GM12878 (cell line): ENCODE measurements at regions not wholly inside any gene's neighbourhood (a gene's known extent, or its start where the extent isn't known, plus 50 kb on each side); places are given as distances from the start of the nearest gene placed in this dataset.

Experiments
- ATAC-seq: fragments of 200-7000 bp; cut with Tn5 transposase; 3 replicates; pipeline ENCODE4 v1.9.1; 2020; ENCODE audit warnings: mild to moderate bottlenecking, moderate library complexity
- BruUV-seq: library from RNA; stranded (reverse); fragments of 400-500 nt; replicated peaks from 2 replicates; lab custom pipeline; 2021; lab: Mats Ljungman, UMichigan
- CTCF ChIA-PET: fragments of 300-600 bp; sonication (Branson Sonifier 250); formaldehyde crosslinking; extraction: SDS; loops from one replicate; lab custom pipeline; 2021; ENCODE audit warnings: inconsistent platforms; lab: Yijun Ruan, JAX
- POLR2A ChIA-PET: fragments of 350-600 bp; formaldehyde crosslinking; extraction: SDS; loops from one replicate; lab custom pipeline; 2021; ENCODE audit warnings: inconsistent platforms; lab: Charles Lee
- RAD21 ChIA-PET: fragments of 300-600 bp; sonication (Branson Sonifier 250); formaldehyde crosslinking; loops from one replicate; lab custom pipeline; 2023; ENCODE audit warnings: antibody characterized with exemption; ENCODE audit not compliant: unreplicated experiment; lab: Charles Lee
- SMC1A ChIA-PET: fragments of 300-600 bp; sonication (Branson Sonifier 250); formaldehyde crosslinking; loops from one replicate; lab custom pipeline; 2023; ENCODE audit not compliant: unreplicated experiment, uncharacterized antibody; lab: Charles Lee
- DNase-seq: peaks from one replicate; pipeline ENCODE4 v3.0.0-alpha.2; 2011; ENCODE audit warnings: low read depth, low spot score
- FAIRE-seq: peaks from 3 replicates; lab custom pipeline; 2011; peaks lifted over from hg19 to GRCh38; lab: Jason Lieb, UNC
- H2AFZ ChIP-seq: 2 replicates; pipeline ENCODE4 v1.6.0; 2011; ENCODE audit warnings: low read depth, low read length, control low read depth; ENCODE audit not compliant: control insufficient read depth
- H3K27ac ChIP-seq: 2 replicates; pipeline ENCODE4 v1.5.1; 2011; ENCODE audit warnings: control low read depth; ENCODE audit not compliant: control insufficient read depth, insufficient read depth
- H3K27me3 ChIP-seq, 2 experiments: replicated peaks in 1 of 2; 2 replicates each; pipeline versions ENCODE4 v1.6.0 to v1.6.1; 2011; ENCODE audit warnings: low read length in 1 of 2; ENCODE audit not compliant: control insufficient read depth in 2 of 2, insufficient read depth in 2 of 2
- H3K36me3 ChIP-seq, 2 experiments: 2 replicates each; pipeline ENCODE4 v1.5.1; 2011; ENCODE audit warnings: low read length in 1 of 2; ENCODE audit not compliant: control insufficient read depth in 2 of 2, insufficient read depth in 2 of 2
- H3K4me1 ChIP-seq: 2 replicates; pipeline ENCODE4 v1.6.1; 2011; ENCODE audit warnings: mild to moderate bottlenecking, low read length, moderate library complexity, mixed read lengths; ENCODE audit not compliant: control insufficient read depth, insufficient read depth
- H3K4me2 ChIP-seq: 2 replicates; pipeline ENCODE4 v1.6.0; 2011; ENCODE audit warnings: control low read depth; ENCODE audit not compliant: control insufficient read depth, insufficient read depth
- H3K4me3 ChIP-seq: fragments of 200-600 bp; sonication (generic); 2 replicates; pipeline ENCODE4 v1.5.1; 2016
- H3K79me2 ChIP-seq: 2 replicates; pipeline ENCODE4 v1.6.0; 2011; ENCODE audit warnings: low read length; ENCODE audit not compliant: control insufficient read depth, insufficient read depth
- H3K9ac ChIP-seq: 2 replicates; pipeline ENCODE4 v1.8.0; 2011; ENCODE audit warnings: low read length, control low read depth, mixed read lengths; ENCODE audit not compliant: control insufficient read depth, insufficient read depth
- H3K9me3 ChIP-seq: replicated peaks from 3 replicates; pipeline ENCODE4 v1.5.1; 2011; ENCODE audit warnings: mild to moderate bottlenecking, low read length; ENCODE audit not compliant: control insufficient read depth, insufficient read depth
- H4K20me1 ChIP-seq: 2 replicates; pipeline ENCODE4 v1.6.0; 2011; ENCODE audit not compliant: control insufficient read depth, insufficient read depth
- BMI1 ChIP-seq: fragments of 450-650 bp; IDR thresholded peaks from 2 replicates; pipeline ENCODE4 v1.6.1; 2016; ENCODE audit warnings: mild to moderate bottlenecking, moderate library complexity, borderline replicate concordance
- HDAC6 ChIP-seq: fragments of 200-600 bp; sonication (generic); IDR thresholded peaks from one replicate; pipeline ENCODE4 v1.8.0; 2017; ENCODE audit warnings: antibody characterized with exemption; ENCODE audit not compliant: unreplicated experiment
- NFYB ChIP-seq: IDR thresholded peaks from 2 replicates; pipeline ENCODE4 v1.6.1; 2011; ENCODE audit warnings: low read depth, mild to moderate bottlenecking, low read length, improper control_type of control experiment, moderate library complexity; ENCODE audit not compliant: insufficient read depth
- POLR2A ChIP-seq: IDR thresholded peaks from 2 replicates; pipeline ENCODE4 v1.6.1; 2011; ENCODE audit warnings: low read depth, mild to moderate bottlenecking, low read length
- PRDM15 ChIP-seq: fragments of 450-650 bp; formaldehyde crosslinking; IDR thresholded peaks from 2 replicates; pipeline ENCODE4 v1.4.0; 2020; ENCODE audit warnings: mild to moderate bottlenecking, moderate library complexity
- SPI1 ChIP-seq: IDR thresholded peaks from 2 replicates; pipeline ENCODE4 v1.6.1; 2011; ENCODE audit warnings: low read depth, mild to moderate bottlenecking, low read length, moderate library complexity, borderline replicate concordance; ENCODE audit not compliant: insufficient read depth
- SUPT20H ChIP-seq: IDR thresholded peaks from 2 replicates; pipeline ENCODE4 v1.6.1; 2011; ENCODE audit warnings: low read depth, mild to moderate bottlenecking, low read length, moderate library complexity, borderline replicate concordance; ENCODE audit not compliant: control insufficient read depth
- ZNF274 ChIP-seq: IDR thresholded peaks from one replicate; pipeline ENCODE4 v1.8.0; 2011; ENCODE audit not compliant: insufficient read length, insufficient read depth
- WGBS: methylation state at CpG from one replicate; pipeline ENCODE4 v1.1.6; 2016; ENCODE audit warnings: low lambda C conversion rate; ENCODE audit not compliant: insufficient replicate concordance, insufficient coverage; ENCODE audit errors: missing lambda C conversion rate; 5-methylcytosine and 5-hydroxymethylcytosine counted together
- in situ Hi-C: fragments of 300-500 bp; cut with MboI; formaldehyde crosslinking; loops from 9 replicates; pipeline ENCODE4 v1.14.3; 2018; ENCODE audit warnings: mixed read lengths
- intact Hi-C: fragments of 100-400 bp; cut with micrococcal nuclease; formaldehyde crosslinking; loops from one replicate; pipeline ENCODE4 v1.14.2; 2022; ENCODE audit not compliant: unreplicated experiment
- TF ChIP-seq, protein P1 (sequence below): IDR thresholded peaks from 2 replicates; pipeline ENCODE4 v1.6.1; 2012; ENCODE audit warnings: mild to moderate bottlenecking, low read depth, low read length
- TF ChIP-seq, protein P2 (sequence below): fragments of 450-650 bp; IDR thresholded peaks from 2 replicates; pipeline ENCODE4 v1.6.1; 2017; ENCODE audit warnings: mild to moderate bottlenecking

DNA sequence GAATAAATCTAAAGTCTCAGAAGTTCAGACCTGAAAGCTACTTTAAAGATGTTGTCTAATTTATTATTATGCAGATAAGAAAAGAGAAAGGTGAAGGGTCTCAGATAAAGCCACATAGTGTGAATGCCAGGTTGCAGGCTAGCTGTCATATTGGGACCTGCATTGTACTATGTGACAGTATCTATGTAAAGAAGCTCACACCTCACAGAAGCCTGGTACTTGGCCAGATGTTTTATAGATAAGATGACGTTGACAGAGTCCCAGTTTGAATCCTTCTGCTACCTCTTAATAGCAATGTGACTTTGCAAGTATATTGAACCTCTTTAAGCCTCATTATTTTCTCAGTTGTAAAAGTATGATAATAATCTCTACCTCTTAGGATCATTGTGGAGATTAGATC is 227.0 kb downstream of the SPRY1 start:
- Histone ChIP-seq H3K9me3 (no peaks in the 10 kb centered on the region; the same call in 1 of the 3 replicates), H3K4me1 (no peaks in the 10 kb centered on the region), H3K27me3 (no peaks in the 10 kb centered on the region; a peak in 1 of 4 replicates), H3K9ac (no peak overlapping the region), H3K36me3 (no peaks in the 10 kb centered on the region), H3K4me3 (no peak overlapping the region), H3K79me2 (no peaks in the 10 kb centered on the region), H2AFZ (no peak overlapping the region)
- ChIA-PET POLR2A (no interaction called here), RAD21 (no interaction called here), CTCF (no interaction called here)
- ATAC-seq, result no peak
- no TSS peak for BruUV-seq
- in situ Hi-C loops, result no loop called here
- no peak for DNase-seq
- intact Hi-C loops, result no loop called here
- FAIRE-seq, result no peak
- TF ChIP-seq, protein P1, sequence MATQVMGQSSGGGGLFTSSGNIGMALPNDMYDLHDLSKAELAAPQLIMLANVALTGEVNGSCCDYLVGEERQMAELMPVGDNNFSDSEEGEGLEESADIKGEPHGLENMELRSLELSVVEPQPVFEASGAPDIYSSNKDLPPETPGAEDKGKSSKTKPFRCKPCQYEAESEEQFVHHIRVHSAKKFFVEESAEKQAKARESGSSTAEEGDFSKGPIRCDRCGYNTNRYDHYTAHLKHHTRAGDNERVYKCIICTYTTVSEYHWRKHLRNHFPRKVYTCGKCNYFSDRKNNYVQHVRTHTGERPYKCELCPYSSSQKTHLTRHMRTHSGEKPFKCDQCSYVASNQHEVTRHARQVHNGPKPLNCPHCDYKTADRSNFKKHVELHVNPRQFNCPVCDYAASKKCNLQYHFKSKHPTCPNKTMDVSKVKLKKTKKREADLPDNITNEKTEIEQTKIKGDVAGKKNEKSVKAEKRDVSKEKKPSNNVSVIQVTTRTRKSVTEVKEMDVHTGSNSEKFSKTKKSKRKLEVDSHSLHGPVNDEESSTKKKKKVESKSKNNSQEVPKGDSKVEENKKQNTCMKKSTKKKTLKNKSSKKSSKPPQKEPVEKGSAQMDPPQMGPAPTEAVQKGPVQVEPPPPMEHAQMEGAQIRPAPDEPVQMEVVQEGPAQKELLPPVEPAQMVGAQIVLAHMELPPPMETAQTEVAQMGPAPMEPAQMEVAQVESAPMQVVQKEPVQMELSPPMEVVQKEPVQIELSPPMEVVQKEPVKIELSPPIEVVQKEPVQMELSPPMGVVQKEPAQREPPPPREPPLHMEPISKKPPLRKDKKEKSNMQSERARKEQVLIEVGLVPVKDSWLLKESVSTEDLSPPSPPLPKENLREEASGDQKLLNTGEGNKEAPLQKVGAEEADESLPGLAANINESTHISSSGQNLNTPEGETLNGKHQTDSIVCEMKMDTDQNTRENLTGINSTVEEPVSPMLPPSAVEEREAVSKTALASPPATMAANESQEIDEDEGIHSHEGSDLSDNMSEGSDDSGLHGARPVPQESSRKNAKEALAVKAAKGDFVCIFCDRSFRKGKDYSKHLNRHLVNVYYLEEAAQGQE, result no peak
- TF ChIP-seq SPI1 (no peak), BMI1 (no peak), NFYB (no peak), SUPT20H (no peak), POLR2A (no peak), ZNF274 (no peak), PRDM15 (no peak), HDAC6 (no peak)
- TF ChIP-seq, protein P2, sequence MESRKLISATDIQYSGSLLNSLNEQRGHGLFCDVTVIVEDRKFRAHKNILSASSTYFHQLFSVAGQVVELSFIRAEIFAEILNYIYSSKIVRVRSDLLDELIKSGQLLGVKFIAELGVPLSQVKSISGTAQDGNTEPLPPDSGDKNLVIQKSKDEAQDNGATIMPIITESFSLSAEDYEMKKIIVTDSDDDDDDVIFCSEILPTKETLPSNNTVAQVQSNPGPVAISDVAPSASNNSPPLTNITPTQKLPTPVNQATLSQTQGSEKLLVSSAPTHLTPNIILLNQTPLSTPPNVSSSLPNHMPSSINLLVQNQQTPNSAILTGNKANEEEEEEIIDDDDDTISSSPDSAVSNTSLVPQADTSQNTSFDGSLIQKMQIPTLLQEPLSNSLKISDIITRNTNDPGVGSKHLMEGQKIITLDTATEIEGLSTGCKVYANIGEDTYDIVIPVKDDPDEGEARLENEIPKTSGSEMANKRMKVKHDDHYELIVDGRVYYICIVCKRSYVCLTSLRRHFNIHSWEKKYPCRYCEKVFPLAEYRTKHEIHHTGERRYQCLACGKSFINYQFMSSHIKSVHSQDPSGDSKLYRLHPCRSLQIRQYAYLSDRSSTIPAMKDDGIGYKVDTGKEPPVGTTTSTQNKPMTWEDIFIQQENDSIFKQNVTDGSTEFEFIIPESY, result no peak
- TF ChIP-seq, all 136 proteins: peak for 0
- no peak overlapping the region for H3K27ac ChIP-seq
- H4K20me1 ChIP-seq, result no peaks in the 10 kb centered on the region
- WGBS, result 4% methylated on average over 1 of the region's 1 CpG
- SMC1A ChIA-PET, result no interaction called here
- H3K4me2 ChIP-seq, result no peak overlapping the region
